SK-N-SH (cell line): ENCODE measurements at regions not wholly inside any gene's neighbourhood (a gene's known extent, or its start where the extent isn't known, plus 50 kb on each side); places are given as distances from the start of the nearest gene placed in this dataset.

Experiments
- CTCF ChIA-PET: fragments of 300-600, 350-600 bp; formaldehyde crosslinking; extraction: SDS; loops from one replicate; lab custom pipeline; 2021; lab: Yijun Ruan, JAX
- POLR2A ChIA-PET: fragments of 350-600 bp; sonication (Branson Sonifier 250); formaldehyde crosslinking; extraction: SDS; loops from one replicate; lab custom pipeline; 2020; ENCODE audit warnings: antibody characterized with exemption, inconsistent platforms; lab: Yijun Ruan, JAX
- DNase-seq: peaks from one replicate; pipeline ENCODE4 v3.0.0; 2012
- H2AFZ ChIP-seq: fragments of 200-600 bp; sonication (generic); 2 replicates; pipeline ENCODE4 v1.8.1; 2016; ENCODE audit warnings: antibody characterized with exemption, mild to moderate bottlenecking, low read depth
- H3F3A ChIP-seq: fragments of 200-600 bp; sonication (generic); replicated peaks from 2 replicates; pipeline ENCODE3; 2016; ENCODE audit warnings: antibody characterized with exemption, mild to moderate bottlenecking; ENCODE audit not compliant: insufficient read depth
- H3K27ac ChIP-seq, 2 experiments: fragments of 200-500 bp in 1 of 2; fragments of 200-600 bp in 1 of 2; sonication (Bioruptor generic) in 1 of 2; sonication (generic), shearing (Covaris generic) in 1 of 2; 2 replicates each; pipeline versions ENCODE4 v1.5.1 to v1.6.1; 2014 to 2016; ENCODE audit warnings: low read depth in 2 of 2, inconsistent platforms in 1 of 2, low read length in 1 of 2, mild to moderate bottlenecking in 1 of 2, mixed read lengths in 1 of 2
- H3K27me3 ChIP-seq: fragments of 200-600 bp; sonication (generic), shearing (Covaris generic); 2 replicates; pipeline ENCODE4 v1.6.1; 2016; ENCODE audit warnings: mixed run types; ENCODE audit not compliant: insufficient read depth
- H3K36me3 ChIP-seq, 2 experiments: fragments of 200-500 bp in 1 of 2; fragments of 200-600 bp in 1 of 2; sonication (Bioruptor generic) in 1 of 2; sonication (generic) in 1 of 2; replicated peaks in 1 of 2; 2 replicates each; pipeline versions ENCODE3 to v1.5.1; 2014 to 2016; ENCODE audit warnings: low read length in 1 of 2, mild to moderate bottlenecking in 1 of 2; ENCODE audit not compliant: insufficient read depth in 2 of 2, control insufficient read depth in 1 of 2
- H3K4me1 ChIP-seq, 2 experiments: fragments of 200-500 bp in 1 of 2; fragments of 200-600 bp in 1 of 2; sonication (Bioruptor generic) in 1 of 2; sonication (generic), shearing (Covaris generic) in 1 of 2; 2 replicates each; pipeline versions ENCODE4 v1.5.1 to v1.6.1; 2014 to 2016; ENCODE audit warnings: low read depth in 1 of 2, low read length in 1 of 2, mixed run types in 1 of 2; ENCODE audit not compliant: insufficient read depth in 2 of 2, control insufficient read depth in 1 of 2
- H3K4me2 ChIP-seq: fragments of 200-600 bp; sonication (generic), shearing (Covaris generic); 2 replicates; pipeline ENCODE4 v1.6.1; 2017; ENCODE audit warnings: mixed run types
- H3K4me3 ChIP-seq, 2 experiments: fragments of 200-500 bp in 1 of 2; fragments of 200-600 bp in 1 of 2; sonication (Bioruptor generic) in 1 of 2; sonication (generic), shearing (Covaris generic) in 1 of 2; 2 replicates each; pipeline versions ENCODE4 v1.5.1 to v1.8.1; 2014 to 2016; ENCODE audit warnings: low read depth in 2 of 2, inconsistent platforms in 1 of 2, low read length in 1 of 2, mild to moderate bottlenecking in 1 of 2, mixed read lengths in 1 of 2, moderate library complexity in 1 of 2
- H3K79me2 ChIP-seq: fragments of 200-600 bp; sonication (generic); 2 replicates; pipeline ENCODE4 v1.8.1; 2017; ENCODE audit warnings: mild to moderate bottlenecking; ENCODE audit not compliant: insufficient read depth
- H3K9ac ChIP-seq: fragments of 200-600 bp; sonication (generic); 2 replicates; pipeline ENCODE4 v1.6.1; 2017; ENCODE audit warnings: mixed run types
- H3K9me2 ChIP-seq: fragments of 200-600 bp; sonication (generic); 2 replicates; pipeline ENCODE4 v1.6.1; 2017; ENCODE audit warnings: mixed run types
- H3K9me3 ChIP-seq: fragments of 200-600 bp; sonication (generic); 2 replicates; pipeline ENCODE4 v1.6.1; 2017; ENCODE audit warnings: mixed run types, mild to moderate bottlenecking, moderate library complexity
- H4K20me1 ChIP-seq: fragments of 200-600 bp; sonication (generic); 2 replicates; pipeline ENCODE4 v1.6.1; 2017; ENCODE audit warnings: mild to moderate bottlenecking, mixed run types; ENCODE audit not compliant: insufficient read depth
- CHD2 ChIP-seq: fragments of 150-350 bp; IDR thresholded peaks from 2 replicates; pipeline ENCODE4 v1.6.1; 2018; ENCODE audit warnings: low read length; ENCODE audit not compliant: partially characterized antibody
- ELF1 ChIP-seq: IDR thresholded peaks from 2 replicates; pipeline ENCODE4 v1.4.0; 2012
- EP300 ChIP-seq, 2 experiments: IDR thresholded peaks; 2 replicates each; pipeline versions ENCODE4 v1.4.0 to v1.6.1; 2012; ENCODE audit warnings: borderline replicate concordance in 1 of 2, low read depth in 1 of 2, low read length in 1 of 2
- GABPA ChIP-seq: IDR thresholded peaks from 2 replicates; pipeline ENCODE4 v1.4.0; 2012; ENCODE audit warnings: low read depth, mild to moderate bottlenecking
- JUND ChIP-seq: IDR thresholded peaks from 2 replicates; pipeline ENCODE4 v1.4.0; 2012
- MXI1 ChIP-seq: IDR thresholded peaks from 2 replicates; pipeline ENCODE4 v1.6.1; 2012; ENCODE audit warnings: mild to moderate bottlenecking, low read depth, low read length, improper control_type of control experiment
- NFIC ChIP-seq: IDR thresholded peaks from 2 replicates; pipeline ENCODE4 v1.4.0; 2012; ENCODE audit warnings: borderline replicate concordance
- RAD21 ChIP-seq: IDR thresholded peaks from 2 replicates; pipeline ENCODE4 v1.6.1; 2012; ENCODE audit warnings: mild to moderate bottlenecking, low read length
- RFX5 ChIP-seq: IDR thresholded peaks from 2 replicates; pipeline ENCODE4 v1.6.1; 2012; ENCODE audit warnings: mild to moderate bottlenecking, improper control_type of control experiment, low read length
- RXRA ChIP-seq: IDR thresholded peaks from 2 replicates; pipeline ENCODE4 v1.4.0; 2012; ENCODE audit warnings: low read depth, mild to moderate bottlenecking, borderline replicate concordance
- SIN3A ChIP-seq: IDR thresholded peaks from 2 replicates; pipeline ENCODE4 v1.6.1; 2012; ENCODE audit warnings: low read depth, mild to moderate bottlenecking, low read length, moderate library complexity, borderline replicate concordance
- SMC3 ChIP-seq: IDR thresholded peaks from 2 replicates; pipeline ENCODE4 v1.6.1; 2012; ENCODE audit warnings: low read depth, low read length, improper control_type of control experiment
- TEAD4 ChIP-seq: IDR thresholded peaks from 2 replicates; pipeline ENCODE4 v1.4.0; 2012; ENCODE audit warnings: mild to moderate bottlenecking, borderline replicate concordance; ENCODE audit not compliant: insufficient read depth
- WGBS: methylation state at CpG from one replicate; pipeline ENCODE4 v1.1.6; 2017; ENCODE audit warnings: low lambda C conversion rate; 5-methylcytosine and 5-hydroxymethylcytosine counted together
- TF ChIP-seq, protein P1 (sequence below): IDR thresholded peaks from 2 replicates; pipeline ENCODE4 v1.4.0; 2012; ENCODE audit warnings: low read depth
- TF ChIP-seq, protein P2 (sequence below): fragments of 150-350 bp; IDR thresholded peaks from 2 replicates; pipeline ENCODE4 v1.6.1; 2017; ENCODE audit warnings: antibody characterized with exemption, low read length, low read depth, borderline replicate concordance
- TF ChIP-seq, protein P3 (sequence below): IDR thresholded peaks from 2 replicates; pipeline ENCODE4 v1.4.0; 2012; ENCODE audit warnings: low read depth, borderline replicate concordance

DNA sequence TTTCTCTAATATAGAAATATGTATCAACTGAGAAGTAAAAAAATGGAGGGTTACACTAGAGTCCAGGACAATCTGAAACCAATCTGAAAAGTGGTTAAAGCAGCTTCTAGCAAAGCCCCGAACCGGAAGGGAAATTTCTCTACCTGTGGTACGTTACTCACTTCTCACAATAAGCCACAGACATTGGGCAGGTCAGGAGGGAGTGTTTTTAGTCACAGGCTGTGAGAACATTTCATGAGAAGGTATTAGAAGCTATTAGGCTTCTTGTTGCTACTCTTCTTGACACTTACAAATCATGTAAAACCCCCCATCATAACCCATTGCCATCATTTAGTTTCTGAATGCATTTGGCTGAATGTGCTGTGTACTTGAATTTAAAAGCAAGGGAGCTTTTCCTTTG lies 120.9 kb downstream of the NUFIP1 start:
- POLR2A ChIA-PET, result no interaction called here

DNA sequence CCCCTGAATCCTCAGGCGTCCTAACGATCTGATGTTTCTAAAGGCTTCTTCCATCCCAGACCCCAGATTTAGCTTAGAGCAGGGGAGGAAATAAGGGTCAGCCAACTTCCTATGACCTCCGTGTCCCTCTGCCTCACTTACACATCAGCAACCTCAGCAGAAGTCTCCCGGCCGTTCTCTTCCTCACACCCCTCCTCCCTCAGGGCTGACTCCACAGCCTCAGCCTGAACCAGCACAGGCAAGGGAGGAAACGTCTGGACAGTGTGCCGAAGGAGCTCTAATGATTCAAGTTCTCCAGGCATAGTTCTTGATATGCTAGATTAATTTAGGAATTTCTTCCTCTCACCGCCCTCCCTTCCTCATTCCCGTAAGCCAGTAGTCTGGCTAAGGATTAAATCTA lies 121.4 kb downstream of the NUFIP1 start:
- WGBS, result 87% methylated on average over 9 of the region's 9 CpGs
- Histone ChIP-seq H3K9ac (no peak overlapping the region), H3F3A (no peaks in the 10 kb centered on the region), H3K4me1 (no peaks in the 10 kb centered on the region), H3K27me3 (no peaks in the 10 kb centered on the region), H3K79me2 (no peaks in the 10 kb centered on the region), H3K9me2 (no peaks in the 10 kb centered on the region), H3K4me2 (no peak overlapping the region), H3K27ac (no peak overlapping the region), H3K9me3 (no peaks in the 10 kb centered on the region), H4K20me1 (no peaks in the 10 kb centered on the region), H3K36me3 (no peaks in the 10 kb centered on the region), H2AFZ (no peak overlapping the region), H3K4me3 (no peak overlapping the region)
- DNase-seq, result no peak
- ChIA-PET POLR2A (no interaction called here), CTCF (interaction anchor here (1.8 to 2.3 kb wide), 2 partner anchors 10 to 11 kb away, joined by 5 to 6 read pairs; no protein-coding TSS in a partner anchor)
- TF ChIP-seq NFIC (no peak), RFX5 (no peak), MXI1 (no peak), SIN3A (no peak), CHD2 (no peak), TEAD4 (no peak), RXRA (no peak), EP300 (IDR thresholded peaks at IDR 0.05; ENCODE audit: borderline replicate concordance in 1 of 2, low read depth in 1 of 2, low read length in 1 of 2) (no peak), ELF1 (no peak), SMC3 (no peak), RAD21 (no peak), GABPA (no peak)
- TF ChIP-seq, protein P1, sequence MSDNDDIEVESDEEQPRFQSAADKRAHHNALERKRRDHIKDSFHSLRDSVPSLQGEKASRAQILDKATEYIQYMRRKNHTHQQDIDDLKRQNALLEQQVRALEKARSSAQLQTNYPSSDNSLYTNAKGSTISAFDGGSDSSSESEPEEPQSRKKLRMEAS, result no peak
- TF ChIP-seq, protein P2, sequence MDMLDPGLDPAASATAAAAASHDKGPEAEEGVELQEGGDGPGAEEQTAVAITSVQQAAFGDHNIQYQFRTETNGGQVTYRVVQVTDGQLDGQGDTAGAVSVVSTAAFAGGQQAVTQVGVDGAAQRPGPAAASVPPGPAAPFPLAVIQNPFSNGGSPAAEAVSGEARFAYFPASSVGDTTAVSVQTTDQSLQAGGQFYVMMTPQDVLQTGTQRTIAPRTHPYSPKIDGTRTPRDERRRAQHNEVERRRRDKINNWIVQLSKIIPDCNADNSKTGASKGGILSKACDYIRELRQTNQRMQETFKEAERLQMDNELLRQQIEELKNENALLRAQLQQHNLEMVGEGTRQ, result no peak
- TF ChIP-seq, protein P3, sequence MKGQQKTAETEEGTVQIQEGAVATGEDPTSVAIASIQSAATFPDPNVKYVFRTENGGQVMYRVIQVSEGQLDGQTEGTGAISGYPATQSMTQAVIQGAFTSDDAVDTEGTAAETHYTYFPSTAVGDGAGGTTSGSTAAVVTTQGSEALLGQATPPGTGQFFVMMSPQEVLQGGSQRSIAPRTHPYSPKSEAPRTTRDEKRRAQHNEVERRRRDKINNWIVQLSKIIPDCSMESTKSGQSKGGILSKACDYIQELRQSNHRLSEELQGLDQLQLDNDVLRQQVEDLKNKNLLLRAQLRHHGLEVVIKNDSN, result no peak

More for the DNA sequence above, 120.9 kb downstream of the NUFIP1 start:
- 93% methylated on average over 3 of the region's 3 CpGs for WGBS
- Histone ChIP-seq H3K9me2 (no peaks in the 10 kb centered on the region), H3K36me3 (no peaks in the 10 kb centered on the region), H2AFZ (no peak overlapping the region), H3F3A (no peaks in the 10 kb centered on the region), H3K9me3 (no peaks in the 10 kb centered on the region), H3K9ac (no peak overlapping the region), H3K4me2 (no peak overlapping the region), H3K27me3 (no peaks in the 10 kb centered on the region)
- DNase-seq, result no peak
- TF ChIP-seq, protein P1, result no peak
- no peak for TF ChIP-seq RFX5
- TF ChIP-seq SIN3A, result no peak
- no peak for TF ChIP-seq JUND
- TF ChIP-seq, all 33 proteins: peak for 0
- Histone ChIP-seq H4K20me1 (no peaks in the 10 kb centered on the region), H3K4me1 (no peaks in the 10 kb centered on the region), H3K27ac (no peak overlapping the region), H3K79me2 (no peaks in the 10 kb centered on the region), H3K4me3 (no peak overlapping the region)
- CTCF ChIA-PET, result interaction anchor here (0.6 to 2.3 kb wide), 2 partner anchors 10 to 14 kb away, joined by 3 to 6 read pairs; no protein-coding TSS in a partner anchor
